Mesothelial cell of epicardium (in vitro differentiated cells): ENCODE measurements at regions not wholly inside any gene's neighbourhood (a gene's known extent, or its start where the extent isn't known, plus 50 kb on each side); places are given as distances from the start of the nearest gene placed in this dataset.

Experiments
- DNase-seq, 2 experiments: peaks; one replicate each; pipeline ENCODE4 v3.0.0; 2021; ENCODE audit warnings: low spot score in 2 of 2; ENCODE audit not compliant: unreplicated experiment in 2 of 2
- H3K27ac Mint-ChIP-seq: 2 replicates; pipeline ENCODE4 v1.8.0; 2021; ENCODE audit warnings: mixed read lengths
- H3K27me3 Mint-ChIP-seq: 2 replicates; pipeline ENCODE4 v1.8.0; 2021; ENCODE audit warnings: low read depth, mixed read lengths
- H3K36me3 Mint-ChIP-seq: 2 replicates; pipeline ENCODE4 v1.8.0; 2021; ENCODE audit warnings: mixed read lengths
- H3K4me1 Mint-ChIP-seq: 2 replicates; pipeline ENCODE4 v1.8.0; 2021; ENCODE audit warnings: mixed read lengths
- H3K4me3 Mint-ChIP-seq: 2 replicates; pipeline ENCODE4 v1.8.0; 2021; ENCODE audit warnings: mild to moderate bottlenecking, moderate library complexity, mixed read lengths
- H3K9me3 Mint-ChIP-seq: 2 replicates; pipeline ENCODE4 v1.8.0; 2021; ENCODE audit warnings: mixed read lengths
- TF ChIP-seq, protein P1 (sequence below): fragments of 200-600 bp; sonication (generic); IDR thresholded peaks from one replicate; pipeline ENCODE4 v1.5.0; 2021; ENCODE audit warnings: antibody characterized with exemption; ENCODE audit not compliant: unreplicated experiment

DNA sequence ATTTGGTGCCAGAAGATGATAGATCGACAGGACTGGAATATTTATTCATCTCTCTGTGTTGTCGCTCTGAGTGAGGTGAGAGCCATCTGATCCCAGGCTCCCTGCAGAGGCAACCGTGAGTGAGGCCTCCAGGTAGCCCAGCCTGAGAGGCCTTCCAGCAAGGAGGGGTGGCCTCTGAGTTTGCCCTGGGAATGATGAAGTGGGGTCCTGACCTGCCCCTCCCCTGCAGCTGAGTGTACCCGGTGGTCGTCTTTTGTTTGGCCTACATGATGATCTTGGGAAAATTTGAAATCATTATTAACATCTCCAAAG lies 86.4 kb downstream of the CBLN1 start:
- Mint-ChIP-seq H3K36me3 (no peaks in the 10 kb centered on the region), H3K27ac (no peak overlapping the region), H3K9me3 (no peaks in the 10 kb centered on the region), H3K4me3 (no peak overlapping the region), H3K4me1 (no peaks in the 10 kb centered on the region), H3K27me3 (peaks cover 23% of the 10 kb centered on the region)
- TF ChIP-seq, protein P1, sequence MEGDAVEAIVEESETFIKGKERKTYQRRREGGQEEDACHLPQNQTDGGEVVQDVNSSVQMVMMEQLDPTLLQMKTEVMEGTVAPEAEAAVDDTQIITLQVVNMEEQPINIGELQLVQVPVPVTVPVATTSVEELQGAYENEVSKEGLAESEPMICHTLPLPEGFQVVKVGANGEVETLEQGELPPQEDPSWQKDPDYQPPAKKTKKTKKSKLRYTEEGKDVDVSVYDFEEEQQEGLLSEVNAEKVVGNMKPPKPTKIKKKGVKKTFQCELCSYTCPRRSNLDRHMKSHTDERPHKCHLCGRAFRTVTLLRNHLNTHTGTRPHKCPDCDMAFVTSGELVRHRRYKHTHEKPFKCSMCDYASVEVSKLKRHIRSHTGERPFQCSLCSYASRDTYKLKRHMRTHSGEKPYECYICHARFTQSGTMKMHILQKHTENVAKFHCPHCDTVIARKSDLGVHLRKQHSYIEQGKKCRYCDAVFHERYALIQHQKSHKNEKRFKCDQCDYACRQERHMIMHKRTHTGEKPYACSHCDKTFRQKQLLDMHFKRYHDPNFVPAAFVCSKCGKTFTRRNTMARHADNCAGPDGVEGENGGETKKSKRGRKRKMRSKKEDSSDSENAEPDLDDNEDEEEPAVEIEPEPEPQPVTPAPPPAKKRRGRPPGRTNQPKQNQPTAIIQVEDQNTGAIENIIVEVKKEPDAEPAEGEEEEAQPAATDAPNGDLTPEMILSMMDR = no peak
- DNase-seq = no peak

DNA sequence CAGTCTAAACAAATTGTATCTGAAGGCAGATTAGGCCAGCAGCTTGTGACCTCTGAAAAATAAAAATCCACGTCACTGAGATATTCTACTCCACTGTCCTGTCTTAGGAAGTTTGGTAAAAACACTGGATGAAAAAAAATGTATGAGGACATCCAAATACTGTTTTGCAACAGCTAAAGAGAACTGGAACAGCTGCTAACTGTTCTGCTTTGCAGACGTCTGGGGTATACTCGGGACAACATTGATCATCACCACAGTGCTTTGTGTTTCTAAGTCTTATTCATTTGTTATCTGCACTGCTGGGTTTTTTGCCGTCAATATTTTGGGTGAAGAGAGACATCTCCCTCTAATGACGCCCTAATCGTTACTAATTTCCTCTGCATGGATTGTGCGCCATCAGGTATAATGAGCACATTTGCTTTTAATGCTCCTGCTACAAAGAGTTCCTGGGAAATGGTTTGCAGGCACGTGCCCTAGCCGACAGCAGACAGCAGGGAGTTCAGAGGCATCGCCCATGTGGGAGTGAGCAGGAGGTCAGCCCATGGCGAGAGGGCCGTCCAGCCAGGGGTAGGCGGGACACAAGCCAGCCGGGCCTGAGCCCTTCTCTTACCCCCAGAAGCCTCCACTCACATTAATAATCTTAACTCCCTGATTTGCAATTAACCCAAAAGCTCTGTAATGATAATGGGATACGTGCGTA lies 87.0 kb downstream of the CBLN1 start:
- TF ChIP-seq, protein P1 = no peak
- Mint-ChIP-seq H3K4me3 (no peak overlapping the region), H3K36me3 (no peaks in the 10 kb centered on the region), H3K27me3 (peaks cover 23% of the 10 kb centered on the region), H3K27ac (no peak overlapping the region), H3K4me1 (no peaks in the 10 kb centered on the region), H3K9me3 (no peaks in the 10 kb centered on the region)
- no peak for DNase-seq

- Mint-ChIP-seq H3K9me3 (no peaks in the 10 kb centered on the region), H3K4me1 (no peaks in the 10 kb centered on the region), H3K36me3 (no peaks in the 10 kb centered on the region), H3K27ac (no peak overlapping the region), H3K27me3 (peaks cover 23% of the 10 kb centered on the region), H3K4me3 (no peak overlapping the region)
- TF ChIP-seq, protein P1 = no peak
- no peak for DNase-seq
Measured at GRCh38 chr16:49193596-49193995, 88.0 kb downstream of the CBLN1 start.

DNA sequence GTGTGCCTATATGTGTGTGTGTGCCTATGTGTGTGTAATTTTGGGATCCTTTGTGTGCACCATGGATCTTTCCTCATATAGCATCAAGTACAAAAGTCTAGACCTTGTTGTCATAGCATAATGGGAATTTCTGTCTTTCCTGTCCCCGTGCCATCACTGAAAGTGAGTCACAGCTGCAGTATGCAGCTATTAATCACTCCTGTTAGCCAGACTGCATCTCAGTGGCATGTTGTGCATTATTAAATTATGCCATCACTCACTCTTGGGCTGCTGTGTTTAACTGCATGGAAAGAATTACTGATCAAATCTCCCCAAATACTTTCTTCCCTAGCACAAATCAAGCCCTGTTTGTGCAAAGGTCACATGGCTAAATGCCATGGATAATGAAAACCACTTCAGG lies 92.4 kb downstream of the CBLN1 start:
- peaks cover 3% of the 10 kb centered on the region for H3K9me3 Mint-ChIP-seq
- H3K4me1 Mint-ChIP-seq = no peaks in the 10 kb centered on the region
- DNase-seq = no peak
- H3K27me3 Mint-ChIP-seq = peaks cover 29% of the 10 kb centered on the region
- TF ChIP-seq, protein P1 = no peak
- no peaks in the 10 kb centered on the region for H3K36me3 Mint-ChIP-seq
- no peak overlapping the region for H3K4me3 Mint-ChIP-seq
- H3K27ac Mint-ChIP-seq = no peak overlapping the region

- no peaks in the 10 kb centered on the region for H3K4me1 Mint-ChIP-seq
- TF ChIP-seq, protein P1 = no peak
- no peak overlapping the region for H3K27ac Mint-ChIP-seq
- peaks cover 3% of the 10 kb centered on the region for H3K9me3 Mint-ChIP-seq
- H3K36me3 Mint-ChIP-seq = no peaks in the 10 kb centered on the region
- peaks cover 27% of the 10 kb centered on the region for H3K27me3 Mint-ChIP-seq
- no peak overlapping the region for H3K4me3 Mint-ChIP-seq
- no peak for DNase-seq
Measured at GRCh38 chr16:49183911-49184310, 97.7 kb downstream of the CBLN1 start.
